ENCODE measurements at regions not wholly inside any gene's neighbourhood (a gene's known extent, or its start where the extent isn't known, plus 50 kb on each side); places are given as distances from the start of the nearest gene placed in this dataset.

- no peak overlapping the region for H2BK20ac ChIP-seq (ENCODE audit: low read length)
- H3K23me2 ChIP-seq (ENCODE audit: low read depth, low read length): no peaks in the 10 kb centered on the region
- TF ChIP-seq EGR1 (IDR thresholded peaks at IDR 0.05; ENCODE audit: borderline replicate concordance, low read depth, low read length): no peak
- TF ChIP-seq ATF2 (IDR thresholded peaks at IDR 0.05; ENCODE audit: low read length): no peak
- TF ChIP-seq POU5F1 (IDR thresholded peaks at IDR 0.05; ENCODE audit: low read depth, low read length): no peak
- no peak for TF ChIP-seq SIN3A (conservative IDR thresholded peaks at IDR 0.05 in 1 of 2, IDR thresholded peaks at IDR 0.05 in 1 of 2; ENCODE audit: low read depth in 1 of 2, low read length in 2 of 2)
- no peak for TF ChIP-seq ASH2L (IDR thresholded peaks at IDR 0.05; ENCODE audit: low read length)
- no peak overlapping the region for H2AFZ ChIP-seq (ENCODE audit: low read length)
- H3K9ac ChIP-seq (replicated peaks in 1 of 4; ENCODE audit: extremely low read depth in 1 of 4, low read depth in 3 of 4, low read length in 3 of 4): no peak overlapping the region
- no peak overlapping the region for H2BK5ac ChIP-seq (ENCODE audit: low read depth, low read length)
- H2BK15ac ChIP-seq (ENCODE audit: low read length): no peak overlapping the region
- H3K4me1 ChIP-seq (replicated peaks in 1 of 4; ENCODE audit: control insufficient read depth in 3 of 4, insufficient read depth in 4 of 4, low read length in 3 of 4): no peaks in the 10 kb centered on the region
- no peak overlapping the region for H2BK120ac ChIP-seq (replicated peaks; ENCODE audit: low read depth, low read length)
- H3K4me2 ChIP-seq (ENCODE audit: insufficient read depth in 1 of 2, low read depth in 2 of 2, low read length in 2 of 2): no peak overlapping the region
- no peak overlapping the region for H3K56ac ChIP-seq (replicated peaks; ENCODE audit: insufficient read length, low read depth, low read length)
- H4K20me1 ChIP-seq (replicated peaks in 1 of 2; ENCODE audit: control insufficient read depth in 1 of 2, insufficient read depth in 2 of 2, low read length in 2 of 2): no peaks in the 10 kb centered on the region
- CTCF ChIA-PET (ENCODE audit: partially characterized antibody): no interaction called here
- H3K4ac ChIP-seq (replicated peaks; ENCODE audit: insufficient read length, low read depth, low read length): no peak overlapping the region
- H3K79me2 ChIP-seq (ENCODE audit: control insufficient read depth in 1 of 2, insufficient read depth in 2 of 2, low read length in 2 of 2): no peaks in the 10 kb centered on the region
- H2BK12ac ChIP-seq (ENCODE audit: low read depth, low read length): no peak overlapping the region
- H2AK5ac ChIP-seq (ENCODE audit: low read depth, low read length): no peak overlapping the region
- no peak overlapping the region for H3K14ac ChIP-seq (ENCODE audit: insufficient read length)
- no peak overlapping the region for H4K5ac ChIP-seq (ENCODE audit: insufficient read length, low read depth, low read length)
- no peak overlapping the region for H3K4me3 ChIP-seq (ENCODE audit: extremely low read depth in 1 of 4, insufficient read depth in 2 of 4, low read depth in 3 of 4, low read length in 4 of 4)
- H3K18ac ChIP-seq (ENCODE audit: extremely low read depth, low read length): no peak overlapping the region
- H4K8ac ChIP-seq (ENCODE audit: extremely low read depth, insufficient read depth, low read length): no peak overlapping the region
- no peaks in the 10 kb centered on the region for H3K36me3 ChIP-seq (ENCODE audit: control insufficient read depth in 2 of 4, insufficient read depth in 4 of 4, low read length in 3 of 4)
- no peaks in the 10 kb centered on the region for H3K79me1 ChIP-seq (ENCODE audit: low read depth, low read length)
- H3K23ac ChIP-seq (ENCODE audit: insufficient read length): no peak overlapping the region
- WGBS, 2 experiments (ENCODE audit: extremely low coverage in 1 of 2, insufficient coverage in 1 of 2, insufficient read length in 1 of 2, insufficient replicate concordance in 2 of 2, low coverage in 1 of 2, low lambda C conversion rate in 2 of 2, missing lambda C conversion rate in 1 of 2): 100% methylated on average over 1 of the region's 1 CpG; no CpG with 5 or more reads in 1 of the 2 experiments
- H4K91ac ChIP-seq (replicated peaks; ENCODE audit: insufficient read length, low read length): no peak overlapping the region
- DNase-seq (ENCODE audit: low read depth in 1 of 2, low spot score in 2 of 2) (no peak), FAIRE-seq (no peak)
- no peaks in the 10 kb centered on the region for H3K27me3 ChIP-seq (replicated peaks in 1 of 4; ENCODE audit: control insufficient read depth in 3 of 4, extremely low read depth in 1 of 4, insufficient read depth in 3 of 4, low read length in 3 of 4)
- H3K27ac ChIP-seq (ENCODE audit: low read depth, low read length): no peak overlapping the region
- H3K9me3 ChIP-seq (ENCODE audit: insufficient read depth in 2 of 2, low read depth in 1 of 2, low read length in 1 of 2): no peaks in the 10 kb centered on the region
- POLR2A ChIA-PET (ENCODE audit: partially characterized antibody): no interaction called here
Measured at GRCh38 chr4:59712470-59712869, 1487.7 kb upstream of the ADGRL3 start.
